ENCODE measurements at regions not wholly inside any gene's neighbourhood (a gene's known extent, or its start where the extent isn't known, plus 50 kb on each side); places are given as distances from the start of the nearest gene placed in this dataset.

- TF ChIP-seq YY1 (IDR thresholded peaks at IDR 0.05; ENCODE audit: insufficient read depth, insufficient read length): no peak
- TF ChIP-seq ZNF274 (IDR thresholded peaks at IDR 0.05; ENCODE audit: low read depth, low read length): no peak
- no peak for TF ChIP-seq SUZ12 (IDR thresholded peaks at IDR 0.05; ENCODE audit: extremely low read depth, insufficient read depth, insufficient read length)
These were observed 115.6 kb upstream of the RNF32 start for GRCh38 chr7:156524818-156525597.
